H1 (cell line): ENCODE measurements at regions not wholly inside any gene's neighbourhood (a gene's known extent, or its start where the extent isn't known, plus 50 kb on each side); places are given as distances from the start of the nearest gene placed in this dataset.

ENCODE experiments used
- CBX8 ChIP-seq: fragments of 300-800, 300-1000 bp; sonication (generic); IDR thresholded peaks from 2 replicates; pipeline ENCODE4 v1.7.1; 2016; ENCODE audit warnings: low read depth, low read length, borderline replicate concordance
- CHD7 ChIP-seq: fragments of 300-600 bp; sonication (generic); IDR thresholded peaks from 2 replicates; pipeline ENCODE4 v1.7.1; 2012; ENCODE audit warnings: low read length, moderate library complexity, mild to moderate bottlenecking, inconsistent platforms; ENCODE audit not compliant: insufficient replicate concordance
- SP4 ChIP-seq: IDR thresholded peaks from 2 replicates; pipeline ENCODE4 v1.6.1; 2012; ENCODE audit warnings: low read length, inconsistent platforms

- TF ChIP-seq CHD7 (no peak), CBX8 (no peak), SP4 (no peak)
Observed at GRCh38 chr7:120123528-120123927, 149.4 kb upstream of the KCND2 start (continued).
